VCaP (cell line): ENCODE measurements at regions not wholly inside any gene's neighbourhood (a gene's known extent, or its start where the extent isn't known, plus 50 kb on each side); places are given as distances from the start of the nearest gene placed in this dataset.

Experiments used
- H3K27ac ChIP-seq: fragments of 450-650 bp; 2 replicates; pipeline ENCODE4 v1.5.1; 2017
- CTCF ChIP-seq: fragments of 450-650 bp; conservative IDR thresholded peaks from 2 replicates; pipeline ENCODE4 v1.5.1; 2017; ENCODE audit warnings: mild to moderate bottlenecking, moderate library complexity

GRCh38 chr16:27687605-27688004, 137.7 kb downstream of the KATNIP start:
- H3K27ac ChIP-seq = no peak overlapping the region
- no peak for TF ChIP-seq CTCF

- H3K27ac ChIP-seq = no peak overlapping the region
- TF ChIP-seq CTCF = no peak
Measured at GRCh38 chr16:27689711-27690110, 139.8 kb downstream of the KATNIP start.

- H3K27ac ChIP-seq = no peak overlapping the region
- TF ChIP-seq CTCF = no peak; the same call in 1 of the 2 replicates
Measured at GRCh38 chr16:27690608-27691007, 140.7 kb downstream of the KATNIP start.

- TF ChIP-seq CTCF = no peak
- H3K27ac ChIP-seq = no peak overlapping the region
Measured at GRCh38 chr16:27691721-27692120, 141.8 kb downstream of the KATNIP start.

- H3K27ac ChIP-seq = no peak overlapping the region
- no peak for TF ChIP-seq CTCF
Measured at GRCh38 chr16:27692576-27692975, 142.6 kb downstream of the KATNIP start.

GRCh38 chr16:27695161-27695560, 145.2 kb downstream of the KATNIP start:
- no peak for TF ChIP-seq CTCF
- no peak overlapping the region for H3K27ac ChIP-seq

- no peak overlapping the region for H3K27ac ChIP-seq
- TF ChIP-seq CTCF = no peak; the same call in 1 of the 2 replicates
Measured at GRCh38 chr16:27698266-27698665, 148.3 kb downstream of the KATNIP start.

- no peak for TF ChIP-seq CTCF
- H3K27ac ChIP-seq = no peak overlapping the region
Measured at GRCh38 chr16:27698746-27699145, 148.8 kb downstream of the KATNIP start.
